HG03135 (cell line): ENCODE measurements at regions not wholly inside any gene's neighbourhood (a gene's known extent, or its start where the extent isn't known, plus 50 kb on each side); places are given as distances from the start of the nearest gene placed in this dataset.

Experiments
- ATAC-seq: cut with Tn5 transposase; IDR thresholded peaks from one replicate; pipeline ENCODE4 v1.9.1; 2021; ENCODE audit warnings: mild to moderate bottlenecking, moderate library complexity; ENCODE audit not compliant: unreplicated experiment

DNA sequence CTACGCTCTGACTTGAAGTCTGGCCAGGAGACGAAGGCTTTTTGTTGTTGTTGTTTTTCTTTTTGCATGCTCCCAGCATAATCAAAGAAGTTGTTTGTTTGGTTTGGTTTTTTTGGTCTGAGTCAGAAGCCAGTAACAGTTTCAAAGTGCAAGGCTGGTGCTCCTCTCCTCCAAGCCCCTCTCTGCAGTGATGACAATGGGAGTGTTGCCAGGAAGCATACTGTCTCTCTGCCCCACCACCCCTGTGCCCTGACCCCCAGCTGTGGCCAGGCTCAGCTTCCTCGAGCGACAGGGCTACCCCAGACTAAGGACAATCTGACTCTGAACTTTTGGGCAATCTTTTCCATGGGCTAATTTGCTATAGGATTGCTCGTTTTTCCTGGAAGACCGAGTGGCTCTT, 173.8 kb upstream of the PITX1 start:
- ATAC-seq: no peak

DNA sequence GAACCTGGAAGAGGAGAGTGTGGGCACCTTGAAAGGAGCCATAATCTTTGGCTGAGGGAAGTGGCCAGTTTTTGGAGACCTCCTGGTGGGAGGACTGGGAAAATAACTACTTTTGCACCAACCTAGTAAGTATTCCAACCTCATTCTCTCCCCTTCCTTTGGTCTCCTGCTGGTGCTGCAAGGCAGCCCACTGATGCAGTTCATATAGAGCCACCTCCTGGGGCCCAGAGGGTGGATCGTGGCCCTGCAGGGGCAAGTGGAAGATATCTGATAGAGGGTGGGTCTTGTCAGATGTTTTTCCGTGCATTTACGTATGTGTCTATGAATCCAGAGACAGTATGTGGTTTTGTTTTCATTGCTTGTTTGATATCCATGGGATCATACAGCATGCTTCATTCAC, 172.8 kb upstream of the PITX1 start:
- no peak for ATAC-seq

DNA sequence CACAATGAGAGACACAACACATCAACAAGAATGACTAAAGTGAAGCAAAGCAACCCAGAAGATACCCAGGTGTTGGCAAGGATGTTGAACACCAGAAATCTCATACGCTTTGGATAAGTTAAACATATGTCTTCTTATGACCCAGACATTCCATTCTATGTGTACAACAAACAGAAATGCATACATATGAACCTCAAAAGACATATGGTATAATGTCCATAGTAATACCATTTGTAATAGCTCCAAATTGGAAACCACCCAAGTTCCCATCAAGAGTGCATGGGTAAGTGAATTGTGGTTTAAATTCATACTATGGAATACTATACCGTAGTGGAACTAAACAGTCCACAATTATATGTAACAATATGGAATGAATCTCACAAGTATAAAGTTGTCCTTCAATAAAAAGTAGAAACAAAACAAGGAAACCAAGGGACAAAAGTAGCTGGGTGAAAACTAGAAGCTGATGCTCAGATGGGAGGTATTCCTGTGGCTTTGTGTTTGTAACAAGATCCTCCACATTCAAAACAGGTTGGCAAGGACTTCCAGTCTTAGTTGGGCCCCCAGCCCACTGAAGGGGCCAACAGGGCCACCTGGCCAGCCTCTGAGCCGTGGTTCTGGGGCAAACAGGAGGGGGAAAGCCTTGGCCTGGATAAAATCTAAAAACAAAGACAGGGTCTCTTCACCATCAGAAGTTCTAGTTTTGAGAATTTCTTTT, 171.8 kb upstream of the PITX1 start:
- ATAC-seq: no peak

DNA sequence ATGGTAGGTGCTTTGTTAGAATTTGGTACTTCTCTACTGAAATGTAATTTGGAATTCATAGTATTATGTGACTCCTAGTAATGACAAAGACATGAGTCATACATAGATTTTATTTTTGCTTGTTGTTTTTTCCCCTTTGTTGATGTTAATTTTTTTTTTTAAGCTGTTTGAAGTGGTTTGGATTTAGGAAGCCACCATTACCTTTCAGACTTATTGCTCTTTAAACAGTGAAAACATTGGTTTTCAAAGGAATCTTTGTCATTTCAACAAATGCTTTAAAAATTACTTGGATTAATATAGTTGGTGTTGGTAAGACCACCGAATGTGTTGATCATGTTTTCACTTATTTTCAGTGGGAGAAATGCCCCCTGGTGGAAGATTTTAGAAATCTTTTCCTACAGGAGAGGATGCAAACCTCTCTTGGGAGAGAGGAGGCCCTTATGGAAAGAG, 170.1 kb upstream of the PITX1 start:
- ATAC-seq: no peak

DNA sequence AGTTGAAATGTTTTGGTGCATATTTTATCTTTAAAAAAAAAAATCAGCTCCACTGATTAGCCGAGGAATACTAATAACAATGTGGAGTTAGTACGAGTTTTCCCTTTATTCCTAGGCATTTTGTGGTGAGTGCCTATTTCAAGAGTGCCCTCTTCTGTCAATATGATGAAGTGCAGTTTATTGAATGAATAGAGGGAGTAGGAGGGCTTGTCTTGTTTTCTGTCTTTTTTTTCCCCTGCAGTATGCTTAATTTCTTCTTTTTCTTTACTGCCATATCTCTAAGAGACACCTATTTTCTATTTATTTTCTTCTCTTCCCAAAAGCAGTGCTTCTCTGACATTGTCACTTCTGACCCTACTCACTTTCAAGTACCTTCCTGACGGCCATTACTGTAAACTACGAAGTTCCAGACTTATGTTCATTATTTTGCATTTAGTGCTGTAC, 169.6 kb upstream of the PITX1 start:
- no peak for ATAC-seq

DNA sequence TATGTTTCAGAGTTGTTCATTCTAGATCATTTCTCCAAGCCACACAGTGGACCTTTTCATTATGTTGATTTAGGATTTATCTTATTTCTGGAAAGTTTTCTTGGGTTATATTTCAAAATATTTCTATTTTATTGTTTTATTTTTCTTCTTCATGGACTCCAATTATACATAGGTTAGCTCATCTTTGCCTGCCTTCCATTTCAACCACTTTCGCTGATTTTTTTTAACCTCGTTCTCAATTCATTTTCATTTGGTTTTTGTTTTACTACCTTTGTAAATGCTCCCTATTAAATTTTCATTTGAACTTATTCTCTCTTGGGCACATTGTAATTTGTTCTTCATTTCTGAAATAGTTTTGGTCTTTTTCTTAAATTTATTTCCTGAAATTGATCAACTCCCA, 169.0 kb upstream of the PITX1 start:
- ATAC-seq: no peak

DNA sequence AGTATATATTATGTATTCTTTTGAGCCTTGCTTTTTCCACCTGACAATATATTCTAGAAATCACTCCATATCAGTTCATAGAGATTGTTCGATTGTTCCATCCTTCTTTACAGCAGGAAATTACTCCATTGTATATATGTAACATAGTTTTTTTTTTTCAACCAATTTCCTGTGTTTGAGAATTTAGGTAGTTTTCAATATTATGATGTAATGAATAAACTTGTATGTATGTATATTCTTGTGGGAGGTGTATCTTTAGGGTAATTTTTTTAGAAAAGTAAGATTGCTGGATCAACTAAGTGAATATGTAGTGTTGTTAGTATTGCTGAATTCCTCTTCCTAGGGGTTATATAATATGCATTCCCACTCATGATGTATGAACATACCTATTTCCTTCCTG, 165.9 kb upstream of the PITX1 start:
- ATAC-seq: no peak

DNA sequence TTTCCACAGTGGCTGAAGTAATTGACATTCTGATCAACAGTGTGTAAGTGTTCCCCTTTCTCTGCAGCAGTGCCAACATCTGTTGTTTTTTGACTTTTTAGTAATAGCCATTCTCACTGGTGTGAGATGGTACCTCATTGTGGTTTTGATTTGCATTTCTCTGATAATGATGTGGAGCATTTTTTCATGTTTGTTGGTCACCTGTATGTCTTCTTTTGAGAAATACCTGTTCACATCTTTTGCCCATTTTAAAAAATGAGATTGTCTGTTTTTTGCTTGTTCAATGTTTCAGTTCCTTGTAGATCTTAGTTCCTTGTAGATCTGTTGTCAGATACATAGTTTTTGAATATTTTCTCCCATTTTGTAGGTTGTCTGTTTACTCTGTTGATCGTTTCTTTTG, 162.5 kb upstream of the PITX1 start:
- no peak for ATAC-seq

DNA sequence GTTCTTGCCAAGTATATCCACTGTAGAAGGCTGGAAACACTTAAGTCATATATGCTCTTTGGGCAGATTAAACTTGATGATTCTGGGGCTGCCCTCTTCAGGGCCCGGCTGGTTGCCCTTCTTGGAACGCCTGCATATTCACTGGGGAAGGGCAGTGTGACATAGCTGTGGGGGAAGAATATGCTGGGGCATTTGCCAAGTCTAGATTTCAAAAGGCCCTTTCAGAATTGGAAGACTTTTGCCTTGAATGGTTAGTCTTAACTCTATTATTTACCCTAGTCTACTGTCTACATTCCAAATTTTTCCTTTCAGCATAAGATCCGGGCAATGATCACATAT, 161.2 kb upstream of the PITX1 start:
- ATAC-seq: no peak

DNA sequence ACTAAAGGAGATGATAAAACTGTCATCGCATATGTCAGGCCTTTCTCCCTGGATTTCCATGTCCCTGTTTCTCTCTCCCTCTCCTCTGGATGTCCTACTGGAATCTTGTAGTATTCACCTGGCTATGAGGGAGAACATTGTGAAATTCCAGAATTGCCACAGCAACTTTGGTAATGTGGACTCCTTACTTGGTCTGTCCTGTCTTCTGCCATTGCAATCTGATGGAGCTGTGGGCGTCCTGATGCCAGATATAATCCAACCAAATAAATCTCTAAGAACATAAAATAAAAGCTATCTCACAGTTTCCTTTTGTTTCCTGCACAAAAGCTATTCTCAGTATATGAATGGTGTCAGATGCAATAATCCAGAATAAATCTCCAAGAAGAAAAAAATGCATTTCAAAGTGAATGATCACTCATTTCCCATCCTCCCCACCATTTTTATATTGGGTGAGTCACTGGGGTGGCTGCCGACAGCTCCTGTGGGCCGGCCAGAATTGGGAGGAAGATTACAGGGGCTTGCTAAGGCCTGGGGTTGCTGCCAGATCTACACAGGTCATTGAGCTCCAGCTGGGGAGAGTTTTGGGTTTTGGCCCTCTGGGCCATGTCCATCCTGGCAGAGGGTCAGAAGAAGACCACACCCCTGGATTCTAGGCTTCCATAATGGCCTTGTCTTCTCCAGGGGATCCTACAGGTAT, 160.7 kb upstream of the PITX1 start:
- no peak for ATAC-seq

DNA sequence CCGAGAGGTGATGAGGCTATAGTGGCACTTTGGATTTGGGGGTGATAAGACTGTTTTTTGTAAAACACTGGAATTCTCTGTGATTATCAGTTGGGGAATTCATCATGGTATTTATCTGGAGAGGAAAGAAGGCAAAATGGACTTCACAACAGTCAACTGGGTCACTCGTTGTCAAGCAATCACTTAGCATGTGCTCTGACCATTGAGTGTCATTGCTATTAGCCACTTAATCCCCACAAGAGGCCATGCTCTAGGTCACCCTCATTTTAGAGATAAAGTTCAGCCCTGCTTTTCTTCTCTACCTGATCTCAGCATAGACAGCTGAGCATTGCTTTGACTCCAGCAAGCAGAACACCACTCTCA, 160.1 kb upstream of the PITX1 start:
- no peak for ATAC-seq

DNA sequence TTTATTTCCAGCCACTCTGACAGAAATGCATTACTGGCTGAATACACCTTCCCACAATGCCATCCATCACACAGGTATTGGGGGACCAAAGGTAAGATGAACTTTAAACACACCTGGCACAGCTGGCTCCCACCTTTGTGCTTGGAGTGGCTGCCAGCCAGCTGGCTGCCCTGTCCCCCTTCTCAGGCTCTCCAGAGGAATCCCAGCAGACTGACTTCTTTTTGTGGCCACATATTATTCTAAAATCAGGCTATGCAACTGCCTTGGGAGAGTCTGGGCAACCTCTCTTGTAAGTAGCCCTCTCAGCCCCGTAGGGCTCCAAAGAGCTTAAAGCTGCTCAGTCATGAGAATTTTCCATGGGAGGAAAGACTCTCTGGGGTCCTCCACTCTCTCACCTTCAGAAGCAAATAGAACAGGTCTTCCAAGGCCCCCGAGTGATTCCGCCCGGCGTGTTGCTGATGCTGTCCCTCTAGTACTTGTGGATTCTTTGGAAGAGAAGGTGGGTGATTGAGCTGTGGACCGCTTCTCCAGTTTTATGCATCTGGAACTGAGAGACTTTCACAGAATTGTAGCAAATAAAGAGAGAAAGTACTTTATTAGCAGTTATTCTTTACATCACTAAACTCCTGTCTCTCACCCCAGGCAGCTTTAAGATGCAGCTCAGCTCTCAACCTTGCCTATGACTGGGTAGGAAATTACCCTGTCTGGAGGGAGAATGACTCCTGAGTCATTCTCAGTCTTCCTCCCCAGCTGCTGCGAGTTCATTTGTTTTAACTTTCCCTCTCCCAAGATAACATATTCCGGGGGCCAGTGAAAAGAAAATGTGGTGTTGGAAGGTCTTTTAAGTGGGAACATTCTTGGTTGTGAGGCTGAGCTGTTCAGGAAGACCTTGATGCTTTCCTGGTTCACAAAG, 159.4 kb upstream of the PITX1 start:
- no peak for ATAC-seq

DNA sequence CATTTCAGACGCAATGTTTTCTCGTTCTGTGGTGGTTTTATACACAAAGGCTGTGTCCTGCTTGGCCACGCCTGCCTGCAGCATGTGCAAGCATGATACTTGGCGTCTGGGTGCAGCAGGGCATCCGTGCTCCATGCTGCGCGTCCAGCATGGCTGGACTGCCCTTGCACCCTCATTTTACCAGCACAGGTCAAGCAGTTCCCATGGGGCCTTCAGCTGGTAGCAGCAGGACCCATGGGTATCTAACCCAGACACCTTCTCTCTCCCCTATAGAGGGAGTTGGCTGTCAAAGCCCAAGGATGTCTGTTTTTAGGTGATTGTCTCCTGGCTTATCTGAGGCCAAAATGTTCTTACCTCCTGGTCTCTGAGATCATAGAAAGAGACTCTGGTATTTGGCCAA, 158.3 kb upstream of the PITX1 start:
- ATAC-seq: no peak

DNA sequence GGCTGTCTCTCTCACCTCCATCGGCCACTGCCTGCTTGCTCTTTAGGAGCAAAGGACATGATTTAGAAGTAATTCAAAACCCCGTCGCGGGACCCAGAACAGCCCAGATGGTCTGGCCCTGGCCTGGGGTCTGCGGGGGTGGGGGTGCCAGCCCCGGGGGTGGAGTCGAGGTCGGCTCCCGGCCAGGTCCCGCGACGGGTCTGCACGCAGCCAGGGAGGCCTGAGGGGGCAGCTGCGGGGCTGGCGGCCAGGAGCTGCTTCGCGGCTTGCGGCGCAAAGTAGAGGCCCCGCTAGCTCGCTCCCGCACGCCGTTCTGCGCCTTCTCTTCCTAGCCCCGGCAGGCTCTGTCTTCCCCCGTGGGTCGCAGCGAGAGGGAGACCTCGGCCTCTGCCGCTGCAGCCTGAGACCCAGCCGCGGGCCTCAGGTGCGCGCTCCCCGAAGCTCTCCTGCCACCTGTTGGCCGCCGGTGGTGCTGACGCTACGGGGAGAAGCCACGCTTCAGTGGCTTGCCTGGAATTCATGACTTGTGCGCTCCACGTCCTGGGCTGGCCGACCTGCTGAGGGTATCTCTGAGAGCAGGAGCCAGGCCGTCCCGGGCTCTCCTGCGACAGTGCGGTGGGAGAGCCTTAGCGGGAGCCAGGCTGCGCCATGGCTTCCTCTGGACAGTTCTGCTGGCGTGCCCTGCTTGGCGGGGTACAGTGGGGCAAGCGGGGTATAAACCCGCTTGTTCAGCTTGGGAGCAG, 157.2 kb upstream of the PITX1 start:
- peak; percentile 83 for ATAC-seq

DNA sequence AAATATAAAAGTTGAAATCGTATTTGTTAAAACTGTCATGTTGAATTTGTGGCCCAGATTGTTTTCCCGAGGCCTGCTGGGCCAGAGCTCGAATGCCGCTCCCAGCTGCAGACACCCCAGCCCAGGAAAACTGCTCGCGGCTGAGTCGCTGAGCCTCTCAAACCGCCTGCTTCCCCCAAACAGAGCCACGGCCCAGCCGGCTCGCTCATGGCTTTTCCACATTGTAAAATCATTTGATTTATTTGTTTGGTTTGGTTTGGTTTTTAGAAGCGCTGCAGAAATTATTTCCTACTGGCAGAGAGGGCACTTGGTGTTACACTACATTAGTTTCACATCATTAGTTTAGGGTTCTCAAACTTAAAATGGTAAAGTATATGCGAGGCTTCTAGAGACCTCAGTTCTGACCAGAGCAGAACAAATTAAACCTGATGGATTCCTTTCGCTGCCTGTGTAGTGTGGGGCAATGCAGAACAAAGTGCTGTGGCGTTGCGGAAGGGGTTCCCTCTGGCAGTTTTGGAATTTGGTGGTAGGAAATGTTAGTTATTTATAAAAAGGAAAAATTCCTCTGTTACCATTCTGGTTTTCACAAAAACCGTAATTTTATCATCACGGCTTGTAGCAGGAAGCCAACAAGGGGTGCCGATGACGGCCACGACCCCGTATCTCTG, 156.5 kb upstream of the PITX1 start:
- no peak for ATAC-seq

DNA sequence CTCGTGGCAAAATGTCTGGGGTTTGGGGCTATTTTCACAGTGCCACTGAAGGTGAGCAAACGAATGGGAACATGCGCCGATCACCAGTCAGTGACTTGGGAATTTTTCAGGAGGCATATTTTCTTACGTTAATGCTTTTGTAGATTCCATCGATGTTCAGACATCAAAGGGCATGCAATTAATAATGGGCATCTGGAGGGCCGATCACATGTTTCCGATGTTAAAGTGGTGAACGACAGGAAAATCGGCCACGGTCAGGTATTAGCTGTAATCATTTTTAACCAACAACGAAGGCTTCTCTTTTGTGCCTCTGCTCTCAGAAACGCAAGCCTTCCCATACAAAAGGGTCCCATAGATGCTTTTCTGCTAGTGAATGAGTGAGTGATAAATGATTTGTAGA, 155.0 kb upstream of the PITX1 start:
- no peak for ATAC-seq

DNA sequence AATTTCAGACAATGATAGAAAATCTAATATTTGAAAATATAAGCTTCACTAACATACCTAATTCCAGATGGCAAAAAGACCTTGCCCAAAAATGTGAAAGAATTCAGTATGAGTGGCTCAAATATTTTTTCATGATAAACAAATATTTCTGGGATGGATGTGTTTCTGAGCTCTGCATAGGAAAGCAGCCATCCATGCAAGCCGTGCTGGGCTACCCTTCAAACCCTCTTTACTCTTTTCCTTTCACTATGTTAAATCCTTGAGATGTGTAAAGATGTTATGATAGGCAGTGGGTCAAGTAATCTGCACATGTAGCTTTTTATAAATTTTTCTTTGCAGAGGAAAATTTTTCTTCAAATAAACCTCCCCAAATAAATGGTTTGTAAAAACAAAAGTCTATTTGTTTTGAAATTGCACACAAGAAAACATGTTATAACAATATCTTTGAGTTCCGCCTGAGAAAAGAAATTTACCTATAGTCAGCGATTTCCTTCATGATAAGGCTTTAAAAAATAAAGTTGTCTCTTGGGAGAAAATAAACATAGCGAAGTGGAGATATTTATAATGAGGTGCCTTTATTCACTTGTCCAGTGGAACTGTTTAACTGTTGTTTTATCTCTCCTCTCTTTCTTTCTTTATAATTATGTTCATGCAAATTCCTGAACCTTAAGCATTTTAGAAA, 154.3 kb upstream of the PITX1 start:
- ATAC-seq: no peak

DNA sequence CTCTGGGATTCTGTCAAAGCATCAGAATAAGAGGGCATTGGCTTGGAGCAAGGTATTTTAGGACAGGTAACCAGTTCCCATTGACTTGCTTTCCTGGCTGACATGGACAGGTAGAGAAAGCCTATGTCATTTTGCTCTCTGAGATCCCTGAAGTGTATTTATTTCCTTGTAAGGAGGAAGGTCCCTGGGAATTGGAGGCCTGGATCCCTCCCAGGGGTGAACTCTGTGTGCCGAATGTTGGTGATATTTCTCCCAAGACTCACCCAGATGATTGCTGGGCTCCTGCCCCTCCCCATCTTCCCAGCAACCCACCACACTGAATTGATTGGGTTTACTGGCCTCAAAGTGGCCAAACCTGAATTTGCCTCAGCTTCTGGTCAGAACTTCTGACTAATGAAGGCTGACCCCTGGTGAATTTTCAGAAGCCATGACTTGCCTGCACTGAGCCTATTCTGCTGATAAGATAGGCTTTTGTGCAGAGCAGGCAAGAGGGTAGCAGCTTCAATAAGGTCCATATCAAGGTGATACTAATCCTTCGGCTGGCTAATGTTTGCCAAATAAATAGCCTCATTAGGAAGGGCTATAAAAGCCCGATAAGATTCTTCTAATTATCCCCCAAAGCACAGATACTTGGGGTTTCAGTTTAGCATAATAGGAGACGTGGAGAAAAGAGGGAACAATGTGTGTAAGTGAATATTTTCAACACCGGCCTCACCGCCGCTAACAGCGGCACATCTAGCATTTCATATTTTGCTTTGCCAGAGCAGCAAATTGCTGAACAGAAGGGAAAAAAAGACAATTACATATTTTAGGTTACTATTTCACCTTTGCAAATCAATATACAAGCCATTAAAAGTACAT, 152.9 kb upstream of the PITX1 start:
- no peak for ATAC-seq

DNA sequence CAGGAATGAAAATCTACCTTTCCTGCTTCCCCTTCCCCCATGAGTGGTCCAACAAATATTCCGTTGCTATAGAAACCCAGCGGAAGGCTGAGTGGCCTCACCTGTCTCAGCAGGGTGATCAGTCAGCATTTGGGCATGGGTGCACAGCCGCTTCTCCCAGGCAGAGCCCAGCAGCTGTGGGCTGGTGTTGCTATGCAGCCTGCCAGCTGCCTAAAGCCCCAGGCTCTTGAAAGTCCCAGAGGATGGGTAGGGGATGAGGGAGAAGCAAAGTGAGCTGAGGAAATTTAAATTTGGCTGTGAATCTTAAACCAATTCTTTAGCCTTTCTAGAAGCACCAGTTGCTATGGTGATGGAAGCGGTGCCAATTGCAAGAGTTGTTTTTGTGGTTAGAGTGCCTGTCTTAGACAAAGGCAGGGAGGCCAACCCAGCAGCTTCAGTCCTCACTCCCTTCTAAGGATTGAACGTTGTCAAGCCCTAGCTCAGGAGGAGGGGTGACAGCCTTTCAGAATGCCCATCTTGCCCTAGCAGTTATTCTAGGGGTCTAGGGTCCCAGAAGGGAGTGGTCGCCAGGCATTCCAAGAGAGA, 151.5 kb upstream of the PITX1 start:
- no peak for ATAC-seq
